SK-N-SH treated with all-trans-retinoic acid at 6 μM for 48 hours (cell line): ENCODE measurements at regions not wholly inside any gene's neighbourhood (a gene's known extent, or its start where the extent isn't known, plus 50 kb on each side); places are given as distances from the start of the nearest gene placed in this dataset.

ENCODE experiments used
- CSDC2 ChIP-seq: fragments of 250-450 bp; sonication (Bioruptor Pico); IDR thresholded peaks from 2 replicates; pipeline ENCODE4 v1.5.0; 2020; ENCODE audit warnings: mild to moderate bottlenecking, moderate library complexity
- ESRRG ChIP-seq: fragments of 250-450 bp; sonication (Bioruptor Pico); IDR thresholded peaks from 2 replicates; pipeline ENCODE4 v1.6.1; 2021; ENCODE audit warnings: mild to moderate bottlenecking
- OSR1 ChIP-seq: fragments of 250-450 bp; sonication (Bioruptor Pico); IDR thresholded peaks from 2 replicates; pipeline ENCODE4 v1.8.0; 2022; ENCODE audit warnings: moderate library complexity, mild to moderate bottlenecking, inconsistent platforms
- PPARA ChIP-seq: fragments of 250-450 bp; sonication (Bioruptor Pico); IDR thresholded peaks from 2 replicates; pipeline ENCODE4 v1.5.0; 2020; ENCODE audit warnings: mild to moderate bottlenecking, borderline replicate concordance
- ZFP3 ChIP-seq: fragments of 250-450 bp; sonication (Bioruptor Pico); IDR thresholded peaks from 2 replicates; pipeline ENCODE4 v1.5.0; 2020; ENCODE audit warnings: mild to moderate bottlenecking, moderate library complexity
- TF ChIP-seq, protein P1 (sequence below): fragments of 250-450 bp; sonication (Bioruptor Pico); IDR thresholded peaks from 2 replicates; pipeline ENCODE4 v1.5.1; 2020; ENCODE audit warnings: low read depth, mild to moderate bottlenecking, moderate library complexity

DNA sequence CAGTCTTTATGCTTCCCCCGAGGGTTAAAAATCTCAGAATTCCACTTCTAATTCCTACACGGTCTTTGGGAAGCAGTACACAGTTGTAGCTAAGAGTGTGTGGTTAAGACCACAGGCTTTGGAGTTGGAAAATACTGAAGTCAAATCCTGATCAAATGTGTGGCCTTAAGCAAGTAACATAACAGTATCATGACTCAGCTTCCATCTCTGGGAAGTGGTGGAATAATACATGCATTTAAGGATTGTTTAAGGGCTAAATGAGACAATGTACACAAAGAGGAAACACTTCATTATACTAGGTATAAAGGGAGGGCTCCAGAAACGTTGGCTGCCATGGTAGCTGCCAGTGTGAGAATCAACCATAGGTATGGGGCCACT lies 71.5 kb downstream of the FAT3 start:
- TF ChIP-seq ZFP3 (no peak), PPARA (no peak), ESRRG (CRISPR knock-in tag) (no peak), CSDC2 (no peak), OSR1 (CRISPR knock-in tag) (no peak)
- TF ChIP-seq, protein P1, sequence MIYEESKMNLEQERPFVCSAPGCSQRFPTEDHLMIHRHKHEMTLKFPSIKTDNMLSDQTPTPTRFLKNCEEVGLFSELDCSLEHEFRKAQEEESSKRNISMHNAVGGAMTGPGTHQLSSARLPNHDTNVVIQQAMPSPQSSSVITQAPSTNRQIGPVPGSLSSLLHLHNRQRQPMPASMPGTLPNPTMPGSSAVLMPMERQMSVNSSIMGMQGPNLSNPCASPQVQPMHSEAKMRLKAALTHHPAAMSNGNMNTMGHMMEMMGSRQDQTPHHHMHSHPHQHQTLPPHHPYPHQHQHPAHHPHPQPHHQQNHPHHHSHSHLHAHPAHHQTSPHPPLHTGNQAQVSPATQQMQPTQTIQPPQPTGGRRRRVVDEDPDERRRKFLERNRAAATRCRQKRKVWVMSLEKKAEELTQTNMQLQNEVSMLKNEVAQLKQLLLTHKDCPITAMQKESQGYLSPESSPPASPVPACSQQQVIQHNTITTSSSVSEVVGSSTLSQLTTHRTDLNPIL (CRISPR knock-in tag): no peak
